Gastroesophageal sphincter (tissue), 4 donors: ENCODE measurements at regions not wholly inside any gene's neighbourhood (a gene's known extent, or its start where the extent isn't known, plus 50 kb on each side); places are given as distances from the start of the nearest gene placed in this dataset.
"Not testable (repeated sequence)": the region's sequence is repeated elsewhere in the genome, so short reads cannot be mapped to it uniquely, and the experiment has no call there.

Experiments
- ATAC-seq: fragments of 150-250 bp; one replicate; pipeline ENCODE4 v1.9.1; 2016; ENCODE audit warnings: mild to moderate bottlenecking, moderate library complexity
- H3K27ac ChIP-seq, 4 donors: fragments of 200-600 bp; sonication (generic) in 3 of 4; 1 replicate in 3 of 4; 2 replicates in 1 of 4; pipeline ENCODE4 v1.5.1; 2016 to 2019
- H3K27me3 ChIP-seq: fragments of 200-600 bp; sonication (generic); one replicate; pipeline ENCODE4 v1.5.1; 2019
- H3K36me3 ChIP-seq, 2 donors: fragments of 200-600 bp; sonication (generic); one replicate each; pipeline ENCODE4 v1.5.1; 2019; ENCODE audit warnings: control low read depth in 1 of 2
- H3K4me1 ChIP-seq, 3 donors: fragments of 200-600 bp; sonication (generic); 1 replicate in 2 of 3; 2 replicates in 1 of 3; pipeline ENCODE4 v1.5.1; 2016 to 2019; ENCODE audit warnings: control low read depth in 2 of 3
- H3K4me3 ChIP-seq, 2 donors: fragments of 200-600 bp; sonication (generic); one replicate each; pipeline ENCODE4 v1.5.1; 2019; ENCODE audit warnings: mild to moderate bottlenecking in 1 of 2, moderate library complexity in 1 of 2
- H3K9me3 ChIP-seq, 3 donors: fragments of 200-600 bp; sonication (generic); one replicate each; pipeline ENCODE4 v1.5.1; 2017 to 2019; ENCODE audit warnings: control low read depth in 2 of 3
- CTCF ChIP-seq, 4 experiments: fragments of 200-600 bp in 2 of 4; fragments of 450-650 bp in 2 of 4; sonication (generic) in 1 of 4; IDR thresholded peaks; one replicate each; pipeline ENCODE4 v1.5.1; 2017 to 2019; ENCODE audit warnings: antibody characterized with exemption in 4 of 4, mild to moderate bottlenecking in 2 of 4, moderate library complexity in 2 of 4
- EP300 ChIP-seq: sonication (generic); formaldehyde crosslinking; IDR thresholded peaks from one replicate; pipeline ENCODE4 v1.6.1; 2017; ENCODE audit warnings: antibody characterized with exemption, mild to moderate bottlenecking
- POLR2A ChIP-seq, 2 donors: fragments of 450-650 bp; IDR thresholded peaks; one replicate each; pipeline ENCODE4 v1.6.1; 2017; ENCODE audit warnings: antibody characterized with exemption in 2 of 2, mild to moderate bottlenecking in 2 of 2, moderate library complexity in 1 of 2
- POLR2AphosphoS5 ChIP-seq: sonication (generic); formaldehyde crosslinking; IDR thresholded peaks from one replicate; pipeline ENCODE4 v1.6.1; 2017; ENCODE audit warnings: antibody characterized with exemption
- WGBS, 2 donors: methylation state at CpG; one replicate each; pipeline ENCODE4 v1.1.5; 2018; ENCODE audit warnings: low coverage in 1 of 2; 5-methylcytosine and 5-hydroxymethylcytosine counted together

- Histone ChIP-seq H3K4me3 (no peak overlapping the region), H3K36me3 (no peaks in the 10 kb centered on the region), H3K27me3 (no peaks in the 10 kb centered on the region), H3K4me1 (no peaks in the 10 kb centered on the region), H3K27ac (no peak overlapping the region), H3K9me3 (no peaks in the 10 kb centered on the region)
- 13 to 15% methylated on average over 3 of the region's 3 CpGs for WGBS, 2 donors
- TF ChIP-seq EP300 (no peak), CTCF (IDR thresholded peaks at IDR 0.05) (no peak), POLR2AphosphoS5 (no peak), POLR2A (IDR thresholded peaks at IDR 0.05) (no peak)
- ATAC-seq = no peak
These were observed 961.5 kb downstream of the FAM181B start for GRCh38 chr11:81772166-81772565.

- not testable (repeated sequence) for ATAC-seq, H3K36me3 ChIP-seq, H3K27me3 ChIP-seq, H3K4me1 ChIP-seq, H3K27ac ChIP-seq, H3K9me3 ChIP-seq, H3K4me3 ChIP-seq
- 40 to 47% methylated on average over 5 of the region's 5 CpGs for WGBS, 2 donors
These were observed 963.8 kb downstream of the FAM181B start for GRCh38 chr11:81769906-81770305.

- no peak overlapping the region for H3K27ac ChIP-seq
- ATAC-seq = no peak
- TF ChIP-seq POLR2A (IDR thresholded peaks at IDR 0.05) (no peak), POLR2AphosphoS5 (no peak), CTCF (IDR thresholded peaks at IDR 0.05) (no peak), EP300 (no peak)
- no peak overlapping the region for H3K4me3 ChIP-seq
- H3K4me1 ChIP-seq = no peaks in the 10 kb centered on the region
- H3K36me3 ChIP-seq = no peaks in the 10 kb centered on the region
- 80 to 93% methylated on average over 1 of the region's 1 CpG for WGBS, 2 donors
- no peaks in the 10 kb centered on the region for H3K27me3 ChIP-seq
- H3K9me3 ChIP-seq = no peaks in the 10 kb centered on the region
These were observed 976.6 kb downstream of the FAM181B start for GRCh38 chr11:81756864-81757595.

GRCh38 chr11:81749245-81749644 lies 984.4 kb downstream of the FAM181B start:
- H3K4me3 ChIP-seq = no peak overlapping the region
- H3K36me3 ChIP-seq = no peaks in the 10 kb centered on the region
- no peak for ATAC-seq
- H3K4me1 ChIP-seq = no peaks in the 10 kb centered on the region
- WGBS, 2 donors = 80 to 88% methylated on average over 2 of the region's 2 CpGs
- H3K27ac ChIP-seq = no peak overlapping the region
- no peaks in the 10 kb centered on the region for H3K27me3 ChIP-seq
- TF ChIP-seq EP300 = no peak
- peaks cover 0 to 8% (median 0%) of the 10 kb centered on the region in 3 donors for H3K9me3 ChIP-seq

GRCh38 chr11:81744336-81745116 lies 989.1 kb downstream of the FAM181B start:
- TF ChIP-seq POLR2AphosphoS5 (no peak), EP300 (no peak), POLR2A (IDR thresholded peaks at IDR 0.05) (no peak), CTCF (IDR thresholded peaks at IDR 0.05) (no peak)
- Histone ChIP-seq H3K27me3 (no peaks in the 10 kb centered on the region), H3K4me1 (no peaks in the 10 kb centered on the region), H3K27ac (no peak overlapping the region), H3K9me3 (peaks cover 0 to 9% (median 0%) of the 10 kb centered on the region in 3 donors), H3K36me3 (no peaks in the 10 kb centered on the region), H3K4me3 (no peak overlapping the region)
- no peak for ATAC-seq
- WGBS, 2 donors = 57% methylated on average over 1 of the region's 35 CpGs; no CpG with 5 or more reads in 1 of the 2 donors

GRCh38 chr11:81725701-81726100 lies 1008.0 kb downstream of the FAM181B start:
- Histone ChIP-seq H3K36me3 (no peaks in the 10 kb centered on the region), H3K27me3 (no peaks in the 10 kb centered on the region), H3K27ac (no peak overlapping the region), H3K4me3 (no peak overlapping the region), H3K9me3 (peaks cover 0 to 18% (median 0%) of the 10 kb centered on the region in 3 donors), H3K4me1 (no peaks in the 10 kb centered on the region)
- 66 to 93% methylated on average over 2 to 3 of the region's 3 CpGs for WGBS, 2 donors
- TF ChIP-seq CTCF (IDR thresholded peaks at IDR 0.05) (no peak), EP300 (no peak), POLR2A (IDR thresholded peaks at IDR 0.05) (no peak), POLR2AphosphoS5 (no peak)
- ATAC-seq = no peak
